ENCODE measurements at regions not wholly inside any gene's neighbourhood (a gene's known extent, or its start where the extent isn't known, plus 50 kb on each side); places are given as distances from the start of the nearest gene placed in this dataset.

GRCh38 chr5:2587189-2588031 is 164.1 kb downstream of the IRX2 start:
- H3K9me3 ChIP-seq (ENCODE audit: control insufficient read depth, low read length) = no peaks in the 10 kb centered on the region
- H3K4me1 ChIP-seq (ENCODE audit: control insufficient read depth, insufficient read depth, low read length, poor library complexity, severe bottlenecking) = no peaks in the 10 kb centered on the region
- 85 to 96% methylated on average over 10 to 14 of the region's 15 CpGs for WGBS, 2 experiments (ENCODE audit: insufficient coverage in 2 of 2)
- H3K27ac ChIP-seq (ENCODE audit: low read depth, low read length, severe bottlenecking) = no peak overlapping the region
- H3K4me3 ChIP-seq (ENCODE audit: extremely low read depth, insufficient read depth, low read length, poor library complexity, severe bottlenecking) = no peak overlapping the region
- H3K36me3 ChIP-seq (ENCODE audit: control insufficient read depth, insufficient read depth, low read length) = no peaks in the 10 kb centered on the region

GRCh38 chr5:2586016-2586715 is 165.3 kb downstream of the IRX2 start:
- Histone ChIP-seq H3K4me1 (ENCODE audit: control insufficient read depth, insufficient read depth, low read length, poor library complexity, severe bottlenecking) (no peaks in the 10 kb centered on the region), H3K36me3 (ENCODE audit: control insufficient read depth, insufficient read depth, low read length) (no peaks in the 10 kb centered on the region), H3K9me3 (ENCODE audit: control insufficient read depth, low read length) (no peaks in the 10 kb centered on the region), H3K27ac (ENCODE audit: low read depth, low read length, severe bottlenecking) (no peak overlapping the region), H3K4me3 (ENCODE audit: extremely low read depth, insufficient read depth, low read length, poor library complexity, severe bottlenecking) (no peak overlapping the region)
- WGBS, 2 experiments (ENCODE audit: insufficient coverage in 2 of 2) = 85 to 89% methylated on average over 2 to 6 of the region's 9 CpGs

- no peak overlapping the region for H3K4me3 ChIP-seq (ENCODE audit: extremely low read depth, insufficient read depth, low read length, poor library complexity, severe bottlenecking)
- H3K36me3 ChIP-seq (ENCODE audit: control insufficient read depth, insufficient read depth, low read length) = no peaks in the 10 kb centered on the region
- no peaks in the 10 kb centered on the region for H3K4me1 ChIP-seq (ENCODE audit: control insufficient read depth, insufficient read depth, low read length, poor library complexity, severe bottlenecking)
- 82 to 83% methylated on average over 3 of the region's 3 CpGs for WGBS, 2 experiments (ENCODE audit: insufficient coverage in 2 of 2)
- H3K27ac ChIP-seq (ENCODE audit: low read depth, low read length, severe bottlenecking) = no peak overlapping the region
- no peaks in the 10 kb centered on the region for H3K9me3 ChIP-seq (ENCODE audit: control insufficient read depth, low read length)
Observed at GRCh38 chr5:2584579-2585269, 166.8 kb downstream of the IRX2 start.

- Histone ChIP-seq H3K36me3 (ENCODE audit: control insufficient read depth, insufficient read depth, low read length) (no peaks in the 10 kb centered on the region), H3K4me3 (ENCODE audit: extremely low read depth, insufficient read depth, low read length, poor library complexity, severe bottlenecking) (no peak overlapping the region), H3K27ac (ENCODE audit: low read depth, low read length, severe bottlenecking) (no peak overlapping the region), H3K4me1 (ENCODE audit: control insufficient read depth, insufficient read depth, low read length, poor library complexity, severe bottlenecking) (no peaks in the 10 kb centered on the region), H3K9me3 (ENCODE audit: control insufficient read depth, low read length) (no peaks in the 10 kb centered on the region)
- WGBS, 2 experiments (ENCODE audit: insufficient coverage in 2 of 2) = 85 to 86% methylated on average over 4 of the region's 4 CpGs
Observed at GRCh38 chr5:2582507-2582906, 169.0 kb downstream of the IRX2 start.

- Histone ChIP-seq H3K4me3 (ENCODE audit: extremely low read depth, insufficient read depth, low read length, poor library complexity, severe bottlenecking) (no peak overlapping the region), H3K36me3 (ENCODE audit: control insufficient read depth, insufficient read depth, low read length) (no peaks in the 10 kb centered on the region), H3K4me1 (ENCODE audit: control insufficient read depth, insufficient read depth, low read length, poor library complexity, severe bottlenecking) (no peaks in the 10 kb centered on the region), H3K9me3 (ENCODE audit: control insufficient read depth, low read length) (no peaks in the 10 kb centered on the region), H3K27ac (ENCODE audit: low read depth, low read length, severe bottlenecking) (no peak overlapping the region)
- WGBS, 2 experiments (ENCODE audit: insufficient coverage in 2 of 2) = 83 to 89% methylated on average over 7 of the region's 7 CpGs
Observed at GRCh38 chr5:2582106-2582505, 169.4 kb downstream of the IRX2 start.

- Histone ChIP-seq H3K4me3 (ENCODE audit: extremely low read depth, insufficient read depth, low read length, poor library complexity, severe bottlenecking) (no peak overlapping the region), H3K9me3 (ENCODE audit: control insufficient read depth, low read length) (no peaks in the 10 kb centered on the region), H3K36me3 (ENCODE audit: control insufficient read depth, insufficient read depth, low read length) (no peaks in the 10 kb centered on the region), H3K4me1 (ENCODE audit: control insufficient read depth, insufficient read depth, low read length, poor library complexity, severe bottlenecking) (no peaks in the 10 kb centered on the region), H3K27ac (ENCODE audit: low read depth, low read length, severe bottlenecking) (no peak overlapping the region)
- 93 to 100% methylated on average over 3 to 4 of the region's 5 CpGs for WGBS, 2 experiments (ENCODE audit: insufficient coverage in 2 of 2)
Observed at GRCh38 chr5:2581418-2581817, 170.1 kb downstream of the IRX2 start.

GRCh38 chr5:2579126-2579525 is 172.4 kb downstream of the IRX2 start:
- Histone ChIP-seq H3K36me3 (ENCODE audit: control insufficient read depth, insufficient read depth, low read length) (no peaks in the 10 kb centered on the region), H3K4me1 (ENCODE audit: control insufficient read depth, insufficient read depth, low read length, poor library complexity, severe bottlenecking) (peaks cover 2% of the 10 kb centered on the region), H3K4me3 (ENCODE audit: extremely low read depth, insufficient read depth, low read length, poor library complexity, severe bottlenecking) (no peak overlapping the region), H3K27ac (ENCODE audit: low read depth, low read length, severe bottlenecking) (no peak overlapping the region), H3K9me3 (ENCODE audit: control insufficient read depth, low read length) (no peaks in the 10 kb centered on the region)
- WGBS, 2 experiments (ENCODE audit: insufficient coverage in 2 of 2) = 61 to 69% methylated on average over 2 to 4 of the region's 5 CpGs

GRCh38 chr5:2577312-2578036 is 174.0 kb downstream of the IRX2 start:
- no peak overlapping the region for H3K27ac ChIP-seq (ENCODE audit: low read depth, low read length, severe bottlenecking)
- H3K4me3 ChIP-seq (ENCODE audit: extremely low read depth, insufficient read depth, low read length, poor library complexity, severe bottlenecking) = no peak overlapping the region
- H3K9me3 ChIP-seq (ENCODE audit: control insufficient read depth, low read length) = no peaks in the 10 kb centered on the region
- peaks cover 2% of the 10 kb centered on the region for H3K4me1 ChIP-seq (ENCODE audit: control insufficient read depth, insufficient read depth, low read length, poor library complexity, severe bottlenecking)
- WGBS, 2 experiments (ENCODE audit: insufficient coverage in 2 of 2) = 87 to 92% methylated on average over 5 to 11 of the region's 12 CpGs
- H3K36me3 ChIP-seq (ENCODE audit: control insufficient read depth, insufficient read depth, low read length) = no peaks in the 10 kb centered on the region

- Histone ChIP-seq H3K4me3 (ENCODE audit: extremely low read depth, insufficient read depth, low read length, poor library complexity, severe bottlenecking) (no peak overlapping the region), H3K27ac (ENCODE audit: low read depth, low read length, severe bottlenecking) (no peak overlapping the region), H3K9me3 (ENCODE audit: control insufficient read depth, low read length) (no peaks in the 10 kb centered on the region), H3K36me3 (ENCODE audit: control insufficient read depth, insufficient read depth, low read length) (no peaks in the 10 kb centered on the region), H3K4me1 (ENCODE audit: control insufficient read depth, insufficient read depth, low read length, poor library complexity, severe bottlenecking) (peaks cover 2% of the 10 kb centered on the region)
- WGBS, 2 experiments (ENCODE audit: insufficient coverage in 2 of 2) = 91 to 95% methylated on average over 7 to 10 of the region's 11 CpGs
Observed at GRCh38 chr5:2576823-2577222, 174.7 kb downstream of the IRX2 start.

- H3K9me3 ChIP-seq (ENCODE audit: control insufficient read depth, low read length) = no peaks in the 10 kb centered on the region
- 86 to 88% methylated on average over 1 of the region's 1 CpG for WGBS, 2 experiments (ENCODE audit: insufficient coverage in 2 of 2)
- H3K36me3 ChIP-seq (ENCODE audit: control insufficient read depth, insufficient read depth, low read length) = no peaks in the 10 kb centered on the region
- no peak overlapping the region for H3K4me3 ChIP-seq (ENCODE audit: extremely low read depth, insufficient read depth, low read length, poor library complexity, severe bottlenecking)
- H3K27ac ChIP-seq (ENCODE audit: low read depth, low read length, severe bottlenecking) = no peak overlapping the region
- peaks cover 2% of the 10 kb centered on the region for H3K4me1 ChIP-seq (ENCODE audit: control insufficient read depth, insufficient read depth, low read length, poor library complexity, severe bottlenecking)
Observed at GRCh38 chr5:2575871-2576270, 175.6 kb downstream of the IRX2 start.
